ENCODE measurements at regions not wholly inside any gene's neighbourhood (a gene's known extent, or its start where the extent isn't known, plus 50 kb on each side); places are given as distances from the start of the nearest gene placed in this dataset.

GRCh38 chr11:71151561-71151960 is 100.8 kb downstream of the SHANK2 start:
- TF ChIP-seq CTCF (conservative IDR thresholded peaks at IDR 0.05; ENCODE audit: low read depth, low read length) (no peak), EZH2phosphoT487 (IDR thresholded peaks at IDR 0.05; ENCODE audit: borderline replicate concordance, low read length) (no peak)
